ENCODE measurements at regions not wholly inside any gene's neighbourhood (a gene's known extent, or its start where the extent isn't known, plus 50 kb on each side); places are given as distances from the start of the nearest gene placed in this dataset.

DNA sequence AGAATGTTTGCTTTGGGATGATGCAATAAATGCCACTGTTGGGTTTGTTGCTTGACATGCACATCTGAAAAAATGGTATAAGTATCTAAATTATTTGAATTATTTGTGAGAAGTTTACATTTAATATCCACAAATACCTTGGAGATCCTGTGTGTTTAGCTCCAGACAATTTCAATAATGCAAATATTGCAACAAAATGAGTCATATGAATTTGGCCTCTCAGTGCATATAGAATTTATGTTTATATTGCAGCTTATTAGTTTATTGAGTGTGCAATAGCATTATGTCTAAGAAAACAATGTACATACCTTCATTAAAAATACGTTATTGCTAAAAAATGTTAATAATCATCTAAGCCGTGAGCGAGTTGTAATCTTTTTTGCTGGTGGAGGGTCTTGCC is 153.3 kb downstream of the FSCB start:
- TF ChIP-seq, protein P1, sequence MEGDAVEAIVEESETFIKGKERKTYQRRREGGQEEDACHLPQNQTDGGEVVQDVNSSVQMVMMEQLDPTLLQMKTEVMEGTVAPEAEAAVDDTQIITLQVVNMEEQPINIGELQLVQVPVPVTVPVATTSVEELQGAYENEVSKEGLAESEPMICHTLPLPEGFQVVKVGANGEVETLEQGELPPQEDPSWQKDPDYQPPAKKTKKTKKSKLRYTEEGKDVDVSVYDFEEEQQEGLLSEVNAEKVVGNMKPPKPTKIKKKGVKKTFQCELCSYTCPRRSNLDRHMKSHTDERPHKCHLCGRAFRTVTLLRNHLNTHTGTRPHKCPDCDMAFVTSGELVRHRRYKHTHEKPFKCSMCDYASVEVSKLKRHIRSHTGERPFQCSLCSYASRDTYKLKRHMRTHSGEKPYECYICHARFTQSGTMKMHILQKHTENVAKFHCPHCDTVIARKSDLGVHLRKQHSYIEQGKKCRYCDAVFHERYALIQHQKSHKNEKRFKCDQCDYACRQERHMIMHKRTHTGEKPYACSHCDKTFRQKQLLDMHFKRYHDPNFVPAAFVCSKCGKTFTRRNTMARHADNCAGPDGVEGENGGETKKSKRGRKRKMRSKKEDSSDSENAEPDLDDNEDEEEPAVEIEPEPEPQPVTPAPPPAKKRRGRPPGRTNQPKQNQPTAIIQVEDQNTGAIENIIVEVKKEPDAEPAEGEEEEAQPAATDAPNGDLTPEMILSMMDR (IDR thresholded peaks at IDR 0.05 in 8 of 11, conservative IDR thresholded peaks at IDR 0.05 in 3 of 11) = no peak
- no peak for TF ChIP-seq POLR2A (IDR thresholded peaks at IDR 0.05)

Measured in spleen (tissue), 7 donors.